ENCODE measurements at regions not wholly inside any gene's neighbourhood (a gene's known extent, or its start where the extent isn't known, plus 50 kb on each side); places are given as distances from the start of the nearest gene placed in this dataset.

DNA sequence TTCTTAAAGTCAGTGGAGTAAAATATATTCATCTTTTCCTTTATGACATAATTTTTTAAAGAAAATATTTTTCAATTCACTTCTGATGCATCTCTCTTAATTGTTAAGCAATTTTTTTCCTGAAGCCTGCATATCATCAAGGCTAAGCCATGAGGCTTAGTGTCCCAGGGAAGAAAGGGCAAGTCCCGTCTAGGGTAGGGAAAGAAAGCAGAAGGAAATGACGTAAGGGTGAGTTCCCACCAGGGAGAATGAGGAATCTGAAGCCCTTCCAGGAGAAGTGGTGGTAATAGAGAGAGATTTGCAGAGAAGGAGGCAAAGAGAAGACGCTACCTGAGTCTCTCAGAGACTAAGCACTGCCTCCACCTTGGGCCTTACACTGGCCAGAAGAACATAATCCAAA, 96.8 kb upstream of the NFE2L3 start:
- TF ChIP-seq, protein P1, sequence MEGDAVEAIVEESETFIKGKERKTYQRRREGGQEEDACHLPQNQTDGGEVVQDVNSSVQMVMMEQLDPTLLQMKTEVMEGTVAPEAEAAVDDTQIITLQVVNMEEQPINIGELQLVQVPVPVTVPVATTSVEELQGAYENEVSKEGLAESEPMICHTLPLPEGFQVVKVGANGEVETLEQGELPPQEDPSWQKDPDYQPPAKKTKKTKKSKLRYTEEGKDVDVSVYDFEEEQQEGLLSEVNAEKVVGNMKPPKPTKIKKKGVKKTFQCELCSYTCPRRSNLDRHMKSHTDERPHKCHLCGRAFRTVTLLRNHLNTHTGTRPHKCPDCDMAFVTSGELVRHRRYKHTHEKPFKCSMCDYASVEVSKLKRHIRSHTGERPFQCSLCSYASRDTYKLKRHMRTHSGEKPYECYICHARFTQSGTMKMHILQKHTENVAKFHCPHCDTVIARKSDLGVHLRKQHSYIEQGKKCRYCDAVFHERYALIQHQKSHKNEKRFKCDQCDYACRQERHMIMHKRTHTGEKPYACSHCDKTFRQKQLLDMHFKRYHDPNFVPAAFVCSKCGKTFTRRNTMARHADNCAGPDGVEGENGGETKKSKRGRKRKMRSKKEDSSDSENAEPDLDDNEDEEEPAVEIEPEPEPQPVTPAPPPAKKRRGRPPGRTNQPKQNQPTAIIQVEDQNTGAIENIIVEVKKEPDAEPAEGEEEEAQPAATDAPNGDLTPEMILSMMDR (conservative IDR thresholded peaks at IDR 0.05; ENCODE audit: low read depth, low read length): no peak
- TF ChIP-seq EZH2 (IDR thresholded peaks at IDR 0.05; ENCODE audit: low read length, unreplicated experiment): no peak

All from PC-3 (cell line).